NAMALWA (cell line): ENCODE measurements at regions not wholly inside any gene's neighbourhood (a gene's known extent, or its start where the extent isn't known, plus 50 kb on each side); places are given as distances from the start of the nearest gene placed in this dataset.
"Not testable (repeated sequence)": the region's sequence is repeated elsewhere in the genome, so short reads cannot be mapped to it uniquely, and the experiment has no call there.

Experiments used
- DNase-seq: peaks from one replicate; pipeline ENCODE4 v3.0.0-alpha.2; 2015; ENCODE audit warnings: low spot score

DNA sequence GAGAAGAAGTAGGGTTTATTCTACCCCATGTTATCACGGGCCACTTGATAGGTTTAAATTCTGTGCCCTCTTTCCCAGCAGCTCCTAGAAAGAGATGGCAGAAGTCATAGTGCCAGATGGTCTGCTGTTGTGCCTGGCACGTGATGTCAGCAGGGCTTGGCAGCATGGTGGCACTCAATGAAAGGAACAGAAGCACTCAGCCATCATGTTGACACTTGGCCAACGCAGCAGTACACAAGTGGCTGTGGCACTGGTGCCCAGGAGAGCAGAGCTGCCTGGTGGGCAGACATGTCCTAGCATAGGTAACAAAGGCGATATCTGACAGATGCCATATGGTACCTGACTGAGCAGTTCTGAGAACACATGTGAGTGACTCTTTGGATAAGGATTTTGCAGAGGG, 796.4 kb upstream of the ACO1 start:
- DNase-seq: no peak

- DNase-seq: no peak
Measured at GRCh38 chr9:31588756-31589155, 795.7 kb upstream of the ACO1 start.

- no peak for DNase-seq
Measured at GRCh38 chr9:31590091-31590490, 794.4 kb upstream of the ACO1 start.

- DNase-seq: not testable (repeated sequence)
Measured at GRCh38 chr9:31597086-31597485, 787.4 kb upstream of the ACO1 start.

DNA sequence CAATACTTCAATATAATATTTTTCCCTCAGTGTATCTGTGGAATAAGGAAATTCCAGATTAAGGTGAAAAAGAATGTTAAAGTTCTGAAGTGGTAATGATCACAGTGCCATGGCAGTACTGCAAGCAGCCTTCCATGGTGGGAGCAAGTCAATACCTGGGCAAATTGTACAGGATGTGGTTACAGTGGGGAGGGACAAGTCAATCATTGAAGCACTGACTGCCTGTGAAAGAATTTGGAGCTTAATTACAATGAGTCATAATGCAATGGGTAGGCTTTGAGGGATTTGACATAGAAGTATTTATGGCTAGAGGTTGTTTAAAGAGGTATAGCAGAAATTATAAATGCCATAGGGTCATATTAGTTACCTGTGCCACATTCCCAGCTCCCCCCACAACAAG, 786.5 kb upstream of the ACO1 start:
- no peak for DNase-seq

DNA sequence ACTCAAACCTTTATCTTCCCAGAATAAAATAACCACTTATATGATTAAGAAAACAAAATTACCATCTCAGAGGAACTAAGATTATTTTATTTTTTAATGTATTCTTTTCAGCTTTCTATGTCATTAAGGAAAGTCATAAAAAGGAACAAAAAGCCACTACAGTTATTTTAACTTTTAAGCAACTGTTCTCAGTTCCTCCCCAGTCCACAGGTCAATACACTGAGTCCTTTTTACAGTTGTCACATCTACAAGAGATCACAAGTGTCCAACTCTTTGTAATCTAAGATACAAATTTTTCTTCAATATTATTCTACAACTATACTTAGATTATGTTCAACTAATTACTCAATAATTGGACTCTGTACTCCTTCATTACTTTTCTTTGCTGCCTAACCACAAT, 782.8 kb upstream of the ACO1 start:
- no peak for DNase-seq

DNA sequence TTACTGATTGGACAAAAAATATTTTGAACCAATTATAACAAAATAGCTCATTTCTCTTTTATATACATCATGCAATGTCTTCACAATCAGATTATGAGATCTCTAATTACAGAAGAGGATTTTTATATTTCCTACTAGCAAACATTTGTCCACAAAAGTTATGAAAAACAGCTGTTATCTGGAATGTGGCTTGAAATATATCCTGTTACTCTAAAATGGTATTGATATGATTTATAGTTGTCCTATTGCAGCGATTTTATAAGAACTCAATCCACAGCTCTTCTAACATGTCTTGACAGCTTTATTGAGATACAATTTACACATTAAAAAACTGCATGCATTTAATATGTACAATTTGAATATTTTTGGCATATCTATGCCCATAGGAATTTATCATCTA, 779.9 kb upstream of the ACO1 start:
- no peak for DNase-seq

GRCh38 chr9:31605164-31605563, 779.3 kb upstream of the ACO1 start:
- DNase-seq: no peak

GRCh38 chr9:31606678-31607077, 777.8 kb upstream of the ACO1 start:
- DNase-seq: no peak

DNA sequence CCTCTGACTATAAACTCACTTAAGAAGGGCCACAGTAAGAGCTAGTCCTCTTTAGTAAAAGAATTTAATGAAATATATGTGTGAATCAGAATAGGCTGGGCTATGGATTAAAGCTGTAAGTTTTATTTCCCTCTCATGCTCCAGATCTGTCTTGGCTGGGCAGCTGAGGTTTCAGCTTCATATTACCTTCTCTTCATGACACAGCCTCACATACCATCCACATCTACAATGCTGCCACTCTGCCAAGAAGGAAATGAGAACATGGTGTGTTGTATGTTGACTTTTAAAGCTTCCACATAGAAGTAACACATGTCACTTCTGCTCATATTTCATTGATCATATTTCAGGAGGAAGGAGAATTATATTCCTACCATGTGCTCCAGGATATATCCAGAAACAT, 776.0 kb upstream of the ACO1 start:
- DNase-seq: no peak

GRCh38 chr9:31608881-31609280, 775.6 kb upstream of the ACO1 start:
- DNase-seq: no peak

DNA sequence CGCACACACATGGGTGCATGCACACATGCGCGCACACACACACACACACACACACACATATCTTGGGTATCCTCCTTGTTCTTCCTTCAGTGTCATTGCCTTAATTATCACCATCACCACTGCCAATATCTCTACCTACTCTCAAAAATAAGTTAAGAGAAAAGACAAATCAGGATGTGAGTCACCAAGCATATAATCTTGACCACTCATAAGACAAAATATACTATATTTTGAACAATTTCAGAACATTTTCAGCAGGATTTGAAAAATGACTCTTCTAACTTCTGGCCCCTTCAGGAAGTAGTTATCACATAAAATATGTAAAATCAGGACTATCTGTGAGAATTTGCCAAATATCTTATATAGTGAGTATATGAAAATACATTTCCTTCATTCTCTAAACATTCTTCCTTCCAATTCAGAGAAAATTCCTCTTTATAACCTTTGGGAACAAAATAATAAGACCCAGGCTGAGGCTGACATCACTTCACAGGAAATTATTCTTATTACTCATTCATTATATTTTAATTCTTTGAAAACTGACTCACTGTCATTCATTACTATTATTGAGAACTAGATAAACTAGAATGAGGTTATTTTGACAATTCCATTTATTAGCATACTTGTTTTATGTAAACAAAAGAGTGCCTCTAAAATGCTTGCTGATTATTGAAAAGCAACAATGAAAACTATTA, 772.0 kb upstream of the ACO1 start:
- DNase-seq: no peak

DNA sequence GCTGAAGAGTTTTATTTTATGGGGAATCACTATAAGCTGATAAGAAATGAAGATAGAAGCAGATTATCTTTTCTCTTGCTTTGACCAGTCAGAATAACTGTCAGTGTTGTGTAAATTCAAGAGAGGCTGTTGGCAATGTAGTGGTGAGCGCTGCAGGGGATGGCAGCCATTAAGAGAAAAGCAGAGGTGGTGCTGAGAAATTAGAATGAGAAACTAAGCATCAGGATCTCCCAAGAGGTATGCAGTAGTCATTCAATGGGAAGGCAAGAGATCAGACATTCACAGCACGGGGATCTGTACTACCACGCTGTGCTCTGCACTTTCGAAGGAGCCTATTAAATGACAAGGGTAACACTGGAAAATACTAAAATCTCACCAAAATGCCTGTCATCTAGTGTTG, 768.5 kb upstream of the ACO1 start:
- no peak for DNase-seq

- DNase-seq: no peak
Measured at GRCh38 chr9:31623511-31623910, 760.9 kb upstream of the ACO1 start.

- no peak for DNase-seq
Measured at GRCh38 chr9:31629292-31629691, 755.2 kb upstream of the ACO1 start.

DNA sequence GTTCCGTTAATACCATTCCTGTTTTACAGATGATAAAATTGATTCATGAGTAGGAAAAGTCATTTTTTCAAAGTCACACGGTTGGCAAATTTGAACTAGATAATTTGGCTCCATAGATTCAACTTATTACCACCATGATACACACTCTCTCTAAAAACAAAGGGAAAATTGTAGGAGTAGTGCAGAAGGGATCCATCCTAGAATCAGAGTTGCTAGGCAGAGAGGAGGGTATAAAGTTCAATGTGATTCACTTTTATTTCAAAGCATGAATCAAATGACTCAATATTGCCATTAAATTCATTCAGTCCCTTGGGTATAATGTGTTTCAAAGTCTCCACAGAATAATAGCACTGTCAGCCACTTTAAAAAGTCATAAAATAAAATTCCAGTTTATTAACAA, 747.2 kb upstream of the ACO1 start:
- DNase-seq: no peak

DNA sequence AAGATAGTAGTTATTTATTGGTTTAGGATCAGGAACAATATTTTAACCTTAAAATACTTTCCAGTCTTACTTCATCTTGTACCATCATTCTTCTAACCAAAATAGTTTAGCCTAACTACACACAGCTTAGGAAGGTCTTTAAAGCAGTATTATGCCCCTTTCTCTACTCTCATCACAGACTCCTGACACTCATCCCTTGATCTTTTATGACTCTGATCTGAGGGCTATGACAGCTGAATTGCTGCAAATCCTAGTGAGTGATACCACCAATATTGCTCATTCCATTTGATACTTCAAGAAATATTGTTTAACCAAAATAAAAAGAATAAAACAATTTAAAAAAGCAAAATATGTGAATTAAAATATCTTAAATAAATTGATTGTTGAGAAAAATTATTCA, 746.6 kb upstream of the ACO1 start:
- DNase-seq: no peak

- no peak for DNase-seq
Measured at GRCh38 chr9:31639451-31639850, 745.0 kb upstream of the ACO1 start.

- DNase-seq: no peak
Measured at GRCh38 chr9:31669311-31669710, 715.1 kb upstream of the ACO1 start.

DNA sequence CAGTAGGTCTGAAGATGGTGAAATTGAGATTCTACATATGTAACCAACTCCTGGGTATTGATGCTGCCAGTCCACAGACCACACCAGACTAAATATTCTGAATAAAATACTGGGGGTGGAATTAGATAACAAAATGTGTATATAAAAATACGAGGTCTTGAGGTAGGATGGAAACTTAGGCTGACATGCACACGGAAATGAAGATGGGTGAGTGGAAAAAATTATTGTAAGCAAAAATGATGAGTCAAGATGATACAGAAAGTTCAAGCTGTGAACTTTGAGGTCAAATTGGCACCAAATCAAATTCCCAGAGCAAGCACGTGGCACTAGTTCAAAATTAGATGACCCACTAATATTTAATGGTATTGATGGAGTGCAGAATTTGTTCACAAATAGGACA, 713.4 kb upstream of the ACO1 start:
- DNase-seq: no peak

GRCh38 chr9:31674264-31674663, 710.2 kb upstream of the ACO1 start:
- DNase-seq: no peak

GRCh38 chr9:31677415-31677814, 707.0 kb upstream of the ACO1 start:
- no peak for DNase-seq

- DNase-seq: no peak
Measured at GRCh38 chr9:31677877-31678276, 706.6 kb upstream of the ACO1 start.

DNA sequence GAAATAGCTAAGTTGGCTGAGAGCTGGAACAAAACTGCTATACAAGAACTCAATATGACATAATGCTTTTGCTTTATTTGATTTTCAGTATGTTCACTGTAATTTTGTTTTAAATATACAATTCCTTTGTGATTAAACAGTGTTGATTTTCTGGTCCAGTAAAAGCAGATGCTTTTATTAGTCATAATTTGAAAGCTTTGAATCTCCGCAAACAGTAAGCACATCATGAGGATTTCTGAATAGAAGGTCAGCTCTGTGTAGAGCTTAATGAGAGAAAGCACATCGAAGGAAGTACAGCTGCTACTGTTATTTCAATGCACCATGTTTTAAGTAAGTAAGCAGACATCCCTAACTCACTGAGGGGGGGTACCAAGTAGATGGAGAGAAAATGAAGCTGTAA, 701.3 kb upstream of the ACO1 start:
- no peak for DNase-seq

DNA sequence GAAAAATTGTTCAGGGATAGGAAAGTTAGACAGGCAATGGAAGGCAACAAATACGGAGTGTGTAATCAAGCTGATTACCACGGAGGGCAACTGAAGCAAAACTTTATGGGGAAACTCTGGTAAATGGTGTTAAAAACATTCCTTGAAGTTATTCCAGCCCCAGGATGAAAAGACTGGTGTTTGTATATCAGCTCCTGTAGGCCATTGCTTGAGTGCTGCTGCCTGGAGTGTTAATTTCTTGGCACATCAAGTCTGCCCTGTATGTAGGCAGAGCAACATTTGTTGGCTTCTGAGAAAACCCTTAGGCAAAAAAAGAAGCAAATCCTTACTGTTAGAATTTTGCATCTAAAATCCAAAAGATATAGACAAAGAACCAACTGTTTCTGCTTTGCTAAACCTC, 686.5 kb upstream of the ACO1 start:
- no peak for DNase-seq
